ENCODE measurements at regions not wholly inside any gene's neighbourhood (a gene's known extent, or its start where the extent isn't known, plus 50 kb on each side); places are given as distances from the start of the nearest gene placed in this dataset.

GRCh38 chr10:9895981-9896380, 1121.7 kb upstream of the CELF2 start:
- POLR2A ChIA-PET = no interaction called here
- CTCF ChIA-PET = no interaction called here
- intact Hi-C loops (cut with DNase I, micrococcal nuclease) = no loop called here

GRCh38 chr10:9898633-9899395, 1118.9 kb upstream of the CELF2 start:
- no peaks in the 10 kb centered on the region for H3K36me3 Mint-ChIP-seq (ENCODE audit: low read depth)
- no peaks in the 10 kb centered on the region for H3K4me1 Mint-ChIP-seq
- ChIA-PET POLR2A (no interaction called here), CTCF (interaction anchor here (0.7 kb wide), 1 partner anchor 106 kb away, joined by 3 read pairs; no protein-coding TSS in a partner anchor)
- no peak for ATAC-seq
- H3K27ac Mint-ChIP-seq = no peak overlapping the region
- intact Hi-C loops (cut with DNase I, micrococcal nuclease) = no loop called here
- no peaks in the 10 kb centered on the region for H3K9me3 Mint-ChIP-seq (ENCODE audit: low read depth)
- no peaks in the 10 kb centered on the region for H3K27me3 Mint-ChIP-seq
- DNase-seq = no peak
- no peak overlapping the region for H3K4me3 Mint-ChIP-seq

More at GRCh38 chr10:9895981-9896380, 1121.7 kb upstream of the CELF2 start:
- ATAC-seq = no peak
- H3K36me3 Mint-ChIP-seq (ENCODE audit: low read depth) = no peaks in the 10 kb centered on the region
- no peak overlapping the region for H3K27ac Mint-ChIP-seq
- DNase-seq = no peak
- no peak overlapping the region for H3K4me3 Mint-ChIP-seq
- H3K4me1 Mint-ChIP-seq = no peaks in the 10 kb centered on the region
- H3K9me3 Mint-ChIP-seq (ENCODE audit: low read depth) = peaks cover 2% of the 10 kb centered on the region
- H3K27me3 Mint-ChIP-seq = no peaks in the 10 kb centered on the region

GRCh38 chr10:9900751-9901150, 1116.9 kb upstream of the CELF2 start:
- Mint-ChIP-seq H3K27ac (no peak overlapping the region), H3K27me3 (no peaks in the 10 kb centered on the region), H3K4me1 (no peaks in the 10 kb centered on the region), H3K9me3 (ENCODE audit: low read depth) (no peaks in the 10 kb centered on the region), H3K4me3 (no peak overlapping the region), H3K36me3 (ENCODE audit: low read depth) (no peaks in the 10 kb centered on the region)
- ChIA-PET POLR2A (no interaction called here), CTCF (no interaction called here)
- intact Hi-C loops (cut with DNase I, micrococcal nuclease) = no loop called here
- ATAC-seq (no peak), DNase-seq (no peak)

- Mint-ChIP-seq H3K36me3 (ENCODE audit: low read depth) (no peaks in the 10 kb centered on the region), H3K27ac (no peak overlapping the region), H3K4me1 (no peaks in the 10 kb centered on the region), H3K27me3 (no peaks in the 10 kb centered on the region), H3K4me3 (no peak overlapping the region), H3K9me3 (ENCODE audit: low read depth) (no peaks in the 10 kb centered on the region)
- ChIA-PET POLR2A (no interaction called here), CTCF (no interaction called here)
- DNase-seq (no peak), ATAC-seq (no peak)
- intact Hi-C loops (cut with DNase I, micrococcal nuclease) = no loop called here
These were observed 1115.7 kb upstream of the CELF2 start for GRCh38 chr10:9901971-9902370.

- intact Hi-C loops (cut with DNase I, micrococcal nuclease) = no loop called here
- CTCF ChIA-PET = no interaction called here
- POLR2A ChIA-PET = no interaction called here
- H3K9me3 Mint-ChIP-seq (ENCODE audit: low read depth) = no peaks in the 10 kb centered on the region
- no peaks in the 10 kb centered on the region for H3K27me3 Mint-ChIP-seq
- H3K4me1 Mint-ChIP-seq = no peaks in the 10 kb centered on the region
- DNase-seq = no peak
- no peaks in the 10 kb centered on the region for H3K36me3 Mint-ChIP-seq (ENCODE audit: low read depth)
- H3K4me3 Mint-ChIP-seq = no peak overlapping the region
- ATAC-seq = no peak
- no peak overlapping the region for H3K27ac Mint-ChIP-seq
These were observed 1107.2 kb upstream of the CELF2 start for GRCh38 chr10:9910446-9910845.

- H3K4me1 Mint-ChIP-seq = no peaks in the 10 kb centered on the region
- H3K4me3 Mint-ChIP-seq = no peak overlapping the region
- DNase-seq (no peak), ATAC-seq (no peak)
- no peaks in the 10 kb centered on the region for H3K9me3 Mint-ChIP-seq (ENCODE audit: low read depth)
- H3K36me3 Mint-ChIP-seq (ENCODE audit: low read depth) = no peaks in the 10 kb centered on the region
- intact Hi-C loops (cut with DNase I, micrococcal nuclease) = no loop called here
- CTCF ChIA-PET = interaction anchor here (0.7 kb wide), 1 partner anchor 9 kb away, joined by 3 read pairs; no protein-coding TSS in a partner anchor
- POLR2A ChIA-PET = no interaction called here
- H3K27ac Mint-ChIP-seq = no peak overlapping the region
- H3K27me3 Mint-ChIP-seq = no peaks in the 10 kb centered on the region
These were observed 1106.2 kb upstream of the CELF2 start for GRCh38 chr10:9911488-9911887.

- H3K36me3 Mint-ChIP-seq (ENCODE audit: low read depth) = no peaks in the 10 kb centered on the region
- no peak overlapping the region for H3K27ac Mint-ChIP-seq
- no peaks in the 10 kb centered on the region for H3K9me3 Mint-ChIP-seq (ENCODE audit: low read depth)
- no peaks in the 10 kb centered on the region for H3K27me3 Mint-ChIP-seq
- ChIA-PET POLR2A (no interaction called here), CTCF (interaction anchor here (1.0 kb wide), 1 partner anchor 8 kb away, joined by 4 read pairs; no protein-coding TSS in a partner anchor)
- ATAC-seq (no peak), DNase-seq (no peak)
- no peaks in the 10 kb centered on the region for H3K4me1 Mint-ChIP-seq
- H3K4me3 Mint-ChIP-seq = no peak overlapping the region
- intact Hi-C loops (cut with DNase I, micrococcal nuclease) = no loop called here
These were observed 1103.7 kb upstream of the CELF2 start for GRCh38 chr10:9913876-9914514.

GRCh38 chr10:9921544-9921943, 1096.1 kb upstream of the CELF2 start:
- DNase-seq = no peak
- Mint-ChIP-seq H3K36me3 (ENCODE audit: low read depth) (no peaks in the 10 kb centered on the region), H3K4me1 (no peaks in the 10 kb centered on the region), H3K9me3 (ENCODE audit: low read depth) (no peaks in the 10 kb centered on the region), H3K27ac (no peak overlapping the region), H3K4me3 (no peak overlapping the region), H3K27me3 (peaks cover 14% of the 10 kb centered on the region)
- ATAC-seq = no peak
- intact Hi-C loops (cut with DNase I, micrococcal nuclease) = no loop called here
- POLR2A ChIA-PET = no interaction called here
- CTCF ChIA-PET = no interaction called here

- ChIA-PET CTCF (interaction anchor here (0.6 to 1.1 kb wide), 3 partner anchors 9 to 1330 kb away, joined by 3 to 4 read pairs (median 3); no protein-coding TSS in a partner anchor), POLR2A (no interaction called here)
- ATAC-seq (no peak), DNase-seq (no peak)
- Mint-ChIP-seq H3K36me3 (ENCODE audit: low read depth) (no peaks in the 10 kb centered on the region), H3K9me3 (ENCODE audit: low read depth) (no peaks in the 10 kb centered on the region), H3K4me1 (no peaks in the 10 kb centered on the region), H3K4me3 (no peak overlapping the region), H3K27me3 (peaks cover 14% of the 10 kb centered on the region), H3K27ac (no peak overlapping the region)
- intact Hi-C loops (cut with DNase I, micrococcal nuclease) = no loop called here
These were observed 1095.4 kb upstream of the CELF2 start for GRCh38 chr10:9922126-9922870.

- ATAC-seq (no peak), DNase-seq (no peak)
- Mint-ChIP-seq H3K36me3 (ENCODE audit: low read depth) (no peaks in the 10 kb centered on the region), H3K4me1 (no peaks in the 10 kb centered on the region), H3K27ac (no peak overlapping the region), H3K9me3 (ENCODE audit: low read depth) (no peaks in the 10 kb centered on the region), H3K4me3 (no peak overlapping the region), H3K27me3 (peaks cover 11% of the 10 kb centered on the region)
- intact Hi-C loops (cut with DNase I, micrococcal nuclease) = no loop called here
- CTCF ChIA-PET = no interaction called here
- POLR2A ChIA-PET = no interaction called here
These were observed 1091.7 kb upstream of the CELF2 start for GRCh38 chr10:9926003-9926402.

GRCh38 chr10:9926881-9927280, 1090.8 kb upstream of the CELF2 start:
- DNase-seq (no peak), ATAC-seq (no peak)
- intact Hi-C loops (cut with DNase I, micrococcal nuclease) = no loop called here
- no peaks in the 10 kb centered on the region for H3K36me3 Mint-ChIP-seq (ENCODE audit: low read depth)
- ChIA-PET POLR2A (no interaction called here), CTCF (no interaction called here)
- H3K27me3 Mint-ChIP-seq = peaks cover 11% of the 10 kb centered on the region
- no peak overlapping the region for H3K27ac Mint-ChIP-seq
- H3K9me3 Mint-ChIP-seq (ENCODE audit: low read depth) = no peaks in the 10 kb centered on the region
- no peaks in the 10 kb centered on the region for H3K4me1 Mint-ChIP-seq
- no peak overlapping the region for H3K4me3 Mint-ChIP-seq

- peaks cover 2% of the 10 kb centered on the region for H3K27me3 Mint-ChIP-seq
- POLR2A ChIA-PET = no interaction called here
- ATAC-seq (no peak), DNase-seq (no peak)
- no peaks in the 10 kb centered on the region for H3K36me3 Mint-ChIP-seq (ENCODE audit: low read depth)
- no peaks in the 10 kb centered on the region for H3K4me1 Mint-ChIP-seq
- H3K27ac Mint-ChIP-seq = no peak overlapping the region
- CTCF ChIA-PET = interaction anchor here (0.7 kb wide), 1 partner anchor 17 kb away, joined by 3 read pairs; no protein-coding TSS in a partner anchor
- intact Hi-C loops (cut with DNase I, micrococcal nuclease) = no loop called here
- no peak overlapping the region for H3K4me3 Mint-ChIP-seq
- H3K9me3 Mint-ChIP-seq (ENCODE audit: low read depth) = peaks cover 2% of the 10 kb centered on the region
These were observed 1078.0 kb upstream of the CELF2 start for GRCh38 chr10:9939716-9940115.
